ENCODE measurements at regions not wholly inside any gene's neighbourhood (a gene's known extent, or its start where the extent isn't known, plus 50 kb on each side); places are given as distances from the start of the nearest gene placed in this dataset.
A peak's percentile ranks its signal among the peaks of the same experiment; 100 is the strongest.
"Not testable (repeated sequence)": the region's sequence is repeated elsewhere in the genome, so short reads cannot be mapped to it uniquely, and the experiment has no call there.

DNA sequence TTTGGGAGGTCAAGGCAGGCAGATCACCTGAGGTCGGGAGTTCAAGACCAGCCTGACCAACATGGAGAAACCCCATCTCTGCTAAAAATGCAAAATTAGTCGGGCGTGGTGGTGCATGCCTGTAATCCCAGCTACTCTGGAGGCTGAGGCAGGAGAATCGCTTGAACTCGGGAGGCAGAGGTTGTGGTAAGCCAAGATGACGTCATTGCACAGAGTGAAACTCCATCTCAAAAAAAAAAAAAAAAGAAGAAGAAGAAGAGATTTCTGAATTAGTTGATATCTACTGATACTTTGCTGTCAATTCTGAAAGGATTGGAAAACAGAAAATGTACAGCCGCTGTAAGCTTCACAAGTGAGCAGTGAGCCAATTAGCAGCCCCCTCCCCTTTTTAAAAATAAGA, 144.4 kb upstream of the RREB1 start:
- not testable (repeated sequence) for TF ChIP-seq SUZ12, SP1, FOXA1 (IDR thresholded peaks at IDR 0.05)
- 0 out of 2 replicates have a peak, but pooled peaks have one; percentile 23 for TF ChIP-seq ZNF384 (IDR thresholded peaks at IDR 0.05)

Data from HEK293T (cell line).